Stimulated activated CD4-positive, alpha-beta T cell treated with anti-CD3 and anti-CD28 coated beads, Interleukin-2, amount 100 ng/mL, for 24 hours (primary cell): ENCODE measurements at regions not wholly inside any gene's neighbourhood (a gene's known extent, or its start where the extent isn't known, plus 50 kb on each side); places are given as distances from the start of the nearest gene placed in this dataset.

ENCODE experiments used
- DNase-seq, 2 donors: peaks; one replicate each; pipeline ENCODE4 v3.0.0-alpha.2; 2020

DNA sequence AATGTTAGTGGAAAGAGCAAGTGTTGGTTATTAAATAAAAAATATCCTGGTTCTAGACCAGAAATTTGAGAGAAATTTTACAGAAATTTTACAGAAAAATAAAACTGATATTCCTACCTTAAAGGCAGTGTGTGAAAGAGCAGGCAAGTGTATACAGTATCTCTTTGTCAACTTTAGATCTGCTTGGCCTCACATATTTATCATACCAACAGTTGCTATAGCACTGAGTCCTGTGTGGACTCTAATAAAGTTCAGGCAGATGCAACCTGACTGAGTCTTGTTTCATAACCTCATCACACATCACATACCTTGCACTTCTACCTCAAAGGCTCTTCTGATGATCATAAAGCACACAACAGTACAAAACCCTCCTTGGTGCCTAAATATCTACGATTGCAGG, 552.4 kb upstream of the PCDH15 start:
- DNase-seq, result no peak

DNA sequence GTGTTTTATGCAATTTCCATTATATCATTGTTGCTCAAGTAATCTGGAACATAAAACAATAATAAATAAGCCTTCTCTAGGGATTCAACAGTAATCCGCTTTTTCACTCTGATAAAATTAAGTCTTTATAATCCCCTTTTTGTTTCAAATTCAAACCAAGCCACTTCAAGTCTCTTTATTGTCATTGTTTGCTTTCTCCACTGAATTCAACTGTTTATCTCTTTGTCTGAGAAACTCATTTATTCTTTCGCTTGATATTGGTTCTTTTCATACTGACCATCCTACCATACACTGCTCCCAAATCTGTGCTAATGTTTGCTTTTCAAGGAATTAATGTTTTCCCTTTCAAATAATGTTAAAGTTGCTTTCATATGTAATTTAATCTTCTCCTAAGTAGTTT, 550.4 kb upstream of the PCDH15 start:
- no peak for DNase-seq

DNA sequence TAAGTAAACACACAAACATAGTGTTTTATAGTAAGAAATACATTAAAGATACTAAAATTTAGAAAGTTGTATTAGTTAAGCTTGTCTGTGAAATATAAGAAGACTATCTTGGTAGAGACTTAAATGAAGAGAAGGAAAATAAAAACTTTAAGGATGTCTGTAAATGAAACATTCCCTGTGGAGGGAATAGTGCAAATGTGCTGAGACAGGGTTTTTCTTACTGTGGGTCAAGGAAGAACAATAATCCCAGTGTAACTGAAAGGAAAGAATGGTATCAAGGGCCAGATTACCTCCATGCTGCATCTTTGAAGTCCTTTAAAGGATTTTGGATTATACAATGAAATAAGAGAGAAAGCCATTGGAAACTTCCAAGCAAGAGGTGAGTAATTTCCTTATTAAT, 547.5 kb upstream of the PCDH15 start:
- DNase-seq, result no peak

DNA sequence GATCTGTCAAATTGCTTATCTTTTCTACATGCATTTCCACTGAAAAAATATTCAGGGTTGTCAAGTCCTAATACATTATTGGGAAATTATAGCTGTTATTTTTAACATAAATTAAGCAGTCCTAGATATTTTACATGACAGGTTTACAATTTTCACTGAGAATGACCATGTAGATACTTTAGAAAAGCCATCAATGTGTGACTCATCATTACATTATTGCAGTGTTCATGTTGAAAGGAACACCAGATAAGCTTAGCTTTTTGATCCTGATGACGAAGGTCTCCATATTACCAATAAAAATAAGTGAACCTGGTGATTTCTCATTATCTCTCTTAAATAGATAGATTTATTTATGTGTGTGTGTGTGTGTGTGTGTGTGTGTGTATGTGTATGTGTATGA, 529.5 kb upstream of the PCDH15 start:
- DNase-seq, result no peak

DNA sequence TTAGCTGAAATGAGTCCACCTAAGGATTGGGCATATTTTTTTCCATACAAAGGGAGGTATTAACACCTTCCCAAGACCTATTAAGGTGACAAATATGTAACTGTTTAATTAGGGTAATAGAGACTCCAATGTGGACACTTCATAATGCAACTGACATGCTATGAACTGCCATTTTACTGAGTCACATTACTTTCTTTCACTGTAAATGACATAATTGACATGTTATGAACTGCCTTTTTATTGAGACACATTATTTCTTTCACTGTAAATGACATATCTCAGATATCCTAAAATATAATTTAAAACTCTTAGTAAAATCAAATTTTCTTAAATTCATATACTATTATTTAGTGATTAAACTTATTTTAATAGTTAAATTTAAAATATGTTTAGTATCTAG, 528.8 kb upstream of the PCDH15 start:
- no peak for DNase-seq

DNA sequence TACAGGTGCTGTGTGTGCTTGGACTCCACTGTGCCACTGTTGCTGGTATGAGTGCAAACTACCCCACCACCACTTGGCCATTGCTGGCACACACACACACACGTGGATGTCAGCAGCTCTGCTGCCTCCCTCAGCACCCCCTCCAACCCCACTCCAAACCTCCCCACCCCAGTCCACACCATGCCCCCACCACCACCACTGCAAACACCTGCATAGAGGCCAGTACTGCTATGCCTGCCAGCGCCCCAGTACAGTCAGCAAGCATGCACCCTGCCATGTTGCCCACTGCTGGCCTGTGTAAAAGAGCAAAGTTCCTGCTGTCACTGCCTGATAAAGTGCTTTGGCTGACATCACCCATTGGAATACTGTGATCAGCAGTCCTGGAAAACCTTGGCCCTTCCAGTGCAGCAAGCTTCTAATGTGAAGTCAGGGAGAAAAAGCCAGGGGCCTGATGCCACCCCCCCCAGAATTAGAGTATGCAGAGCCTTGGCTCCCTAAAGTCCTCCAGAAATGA, 519.2 kb upstream of the PCDH15 start:
- DNase-seq, result no peak

DNA sequence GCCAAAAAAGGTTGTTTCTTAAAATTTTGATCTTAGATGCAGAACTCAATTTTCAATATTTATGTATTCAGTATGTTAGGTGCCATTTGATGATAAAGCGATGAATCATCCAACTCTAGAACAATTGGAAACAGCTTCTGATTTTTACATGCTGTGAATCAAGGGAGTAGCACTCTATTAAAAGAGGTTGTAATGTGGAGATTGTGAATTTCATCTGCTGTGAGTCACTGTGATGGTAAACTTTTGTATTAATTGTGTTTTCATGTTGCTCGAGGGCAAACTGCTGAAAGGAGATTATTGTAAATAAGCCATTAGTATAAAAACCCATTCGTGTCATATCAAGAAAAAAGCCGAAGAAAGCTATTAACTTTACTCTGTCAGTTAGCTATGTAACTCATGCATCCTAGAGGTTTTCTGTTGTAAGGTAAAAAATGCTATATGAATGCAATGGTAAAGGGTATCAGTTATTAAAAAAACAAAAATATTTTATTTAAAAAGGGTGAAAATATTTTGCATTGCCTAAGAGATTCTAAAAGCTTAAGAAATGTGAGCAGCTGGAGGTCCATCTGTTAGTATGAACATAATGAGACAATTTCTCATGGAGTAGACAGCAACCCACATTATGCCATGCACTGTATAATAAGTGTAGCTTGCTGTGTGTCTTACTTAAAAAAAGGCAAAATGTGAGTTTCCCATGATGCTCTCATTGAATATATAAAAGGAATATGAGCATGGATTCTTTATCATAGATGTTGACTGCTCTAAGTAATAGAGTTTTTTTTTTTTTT, 511.0 kb upstream of the PCDH15 start:
- DNase-seq, result no peak

DNA sequence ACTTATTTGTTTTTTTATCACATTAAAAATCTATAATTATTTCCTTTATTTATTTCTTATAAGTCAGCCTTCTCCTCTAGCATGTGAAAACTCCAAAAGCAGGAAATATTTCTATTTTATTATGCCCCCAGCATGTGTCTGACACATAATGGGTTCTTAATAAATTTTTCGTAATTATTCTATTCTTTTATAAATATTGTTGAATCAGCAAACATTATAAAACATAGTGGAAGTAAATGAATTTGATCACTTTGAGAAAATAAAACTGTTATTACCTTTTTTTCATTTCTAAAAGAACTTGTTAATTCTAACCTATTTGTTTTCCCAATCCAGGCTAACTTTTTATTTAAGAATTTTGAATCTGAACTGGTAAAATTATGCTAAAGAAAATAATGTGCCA, 509.1 kb upstream of the PCDH15 start:
- DNase-seq, result no peak

DNA sequence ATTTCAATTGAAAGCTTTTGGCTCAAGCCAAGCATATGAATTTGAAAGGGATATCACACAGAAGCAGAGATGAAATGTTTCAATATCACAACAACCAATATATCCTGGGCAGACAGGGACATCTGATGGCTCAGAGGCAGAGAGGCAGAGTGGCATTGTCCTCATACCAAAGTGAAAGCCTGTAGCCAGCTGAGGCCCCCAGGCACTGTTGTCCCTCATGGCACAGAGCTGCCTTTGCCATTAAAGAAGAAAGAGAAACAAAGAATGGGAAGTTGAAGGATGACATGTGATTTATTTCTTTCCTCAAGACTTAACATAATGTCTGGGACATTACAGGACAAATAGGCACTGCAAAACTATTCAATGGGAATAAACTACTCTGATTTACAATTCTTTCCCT, 504.3 kb upstream of the PCDH15 start:
- no peak for DNase-seq

DNA sequence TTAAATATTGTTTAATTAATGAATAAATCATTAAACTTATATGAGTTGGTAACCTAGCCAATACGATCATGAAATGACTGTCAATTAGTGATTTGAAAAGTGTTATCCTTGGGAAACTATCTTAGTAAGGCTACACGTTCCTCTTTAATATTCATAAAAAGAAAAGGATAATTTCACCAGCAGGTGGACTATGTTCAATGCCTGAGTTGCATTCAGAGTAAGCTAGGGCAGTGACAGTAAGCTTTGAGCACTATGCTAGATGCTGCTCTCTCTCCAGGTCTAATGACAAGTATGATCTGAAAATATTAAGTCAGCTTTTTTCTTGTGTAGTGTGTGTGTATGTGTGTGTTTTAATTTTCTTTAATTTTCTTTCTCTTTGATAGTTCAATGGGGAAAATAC, 486.3 kb upstream of the PCDH15 start:
- DNase-seq, result no peak

DNA sequence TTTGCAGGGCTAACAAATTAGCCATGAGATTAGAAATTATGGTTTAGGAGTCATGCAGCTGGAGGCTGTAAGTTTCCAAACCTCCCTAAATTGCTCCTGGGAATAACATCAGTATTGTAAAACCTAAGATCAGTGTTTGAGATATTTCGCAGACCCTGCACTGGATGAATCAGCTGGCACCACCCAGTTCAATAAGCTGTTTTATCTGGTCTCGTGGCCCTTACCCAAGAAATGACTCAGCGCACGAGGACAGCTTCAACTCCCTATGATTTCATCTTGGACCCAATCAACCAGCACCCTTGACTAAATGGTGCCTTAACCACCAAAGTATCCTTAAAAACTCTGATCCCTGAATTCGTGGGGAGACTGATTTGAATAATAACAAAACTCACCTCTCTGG, 482.0 kb upstream of the PCDH15 start:
- DNase-seq, result no peak

DNA sequence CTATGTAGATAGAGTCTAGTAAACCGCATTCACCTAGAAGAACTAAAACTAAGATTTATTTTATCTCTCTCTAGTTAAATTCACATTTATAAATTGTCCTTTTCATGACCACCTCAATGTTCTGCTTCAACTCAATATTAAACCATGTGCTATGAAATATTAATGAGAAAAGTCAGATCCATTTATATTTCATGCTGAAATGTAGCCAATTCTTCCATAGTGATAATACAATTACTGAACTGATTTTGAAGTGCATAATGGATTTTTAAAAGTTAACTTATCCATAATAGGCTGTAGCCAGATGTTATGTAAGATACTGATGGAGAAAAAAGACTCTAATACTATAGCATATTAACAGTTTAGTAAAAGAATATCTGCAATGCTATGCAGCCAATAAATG, 479.7 kb upstream of the PCDH15 start:
- no peak for DNase-seq

DNA sequence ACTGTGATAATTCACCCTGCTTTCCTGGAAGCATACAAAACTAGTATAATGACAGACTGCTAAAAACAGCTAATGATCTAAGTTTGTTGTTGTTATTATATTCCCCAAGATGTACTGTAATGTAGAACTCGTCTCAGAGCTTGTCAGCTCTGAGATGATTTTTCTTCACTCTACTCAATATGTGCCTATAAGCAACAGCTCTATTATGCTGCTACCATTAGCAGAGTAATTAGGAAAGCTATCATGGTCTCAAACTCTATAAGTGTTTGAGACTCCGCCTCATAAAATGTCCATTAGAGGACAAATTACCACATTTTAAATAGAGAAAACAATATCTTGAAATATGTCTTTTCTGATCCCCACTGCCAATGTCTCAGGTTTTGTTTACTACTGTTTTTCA, 476.5 kb upstream of the PCDH15 start:
- no peak for DNase-seq

DNA sequence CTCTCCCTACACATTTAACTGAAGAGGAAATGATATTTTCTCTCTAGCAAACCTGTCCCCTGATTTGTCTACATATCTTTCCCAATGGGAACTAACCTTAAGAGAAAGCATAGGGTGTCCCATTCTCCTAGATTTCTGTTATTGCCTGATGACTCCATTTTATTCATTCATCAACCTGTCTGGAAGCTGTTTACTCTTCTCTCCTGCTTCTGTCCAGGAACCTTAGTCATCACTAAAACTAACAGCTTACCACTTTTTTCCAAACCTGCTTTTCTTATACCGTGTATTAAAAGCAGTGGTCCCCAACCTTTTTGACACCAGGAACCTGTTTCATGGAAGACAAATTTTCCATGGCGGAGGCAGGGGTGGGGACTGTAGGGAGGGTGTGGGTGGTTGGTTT, 473.3 kb upstream of the PCDH15 start:
- no peak for DNase-seq

DNA sequence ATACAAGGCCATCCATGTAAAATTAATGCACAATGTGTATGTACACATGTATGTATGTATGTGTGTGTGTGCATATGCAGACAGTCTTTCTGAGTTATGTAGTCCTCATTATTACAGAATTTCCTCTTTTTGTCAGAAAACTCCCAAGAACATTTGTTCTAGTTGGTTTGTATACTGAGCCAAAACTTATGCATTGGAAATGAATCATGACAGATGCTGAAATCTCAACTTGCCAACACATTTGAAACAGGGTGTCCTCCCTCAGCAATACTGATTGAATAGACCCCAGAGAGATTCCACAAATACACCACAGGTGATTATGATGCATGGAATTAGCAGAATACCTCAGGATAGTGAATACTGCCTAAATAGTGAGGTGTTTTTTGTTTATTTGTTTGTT, 472.9 kb upstream of the PCDH15 start:
- no peak for DNase-seq

DNA sequence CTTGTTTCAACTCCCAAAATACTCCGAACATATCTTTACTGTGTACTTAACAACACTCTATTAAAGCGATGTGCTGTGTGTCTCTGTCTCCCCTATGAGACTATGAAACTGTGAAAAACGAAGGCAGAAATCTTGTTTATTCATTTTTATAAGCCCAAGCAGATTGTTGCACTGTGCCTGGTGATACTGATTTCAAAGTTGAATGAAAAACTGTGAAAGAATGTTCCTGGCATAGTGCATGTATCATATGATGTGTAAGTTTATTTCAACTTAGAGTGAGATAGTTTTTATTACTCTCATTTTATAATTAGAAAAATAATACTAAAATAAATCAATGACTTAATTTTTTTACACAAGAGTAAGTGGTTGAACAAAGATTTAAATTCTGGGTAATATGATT, 471.9 kb upstream of the PCDH15 start:
- DNase-seq, result no peak

DNA sequence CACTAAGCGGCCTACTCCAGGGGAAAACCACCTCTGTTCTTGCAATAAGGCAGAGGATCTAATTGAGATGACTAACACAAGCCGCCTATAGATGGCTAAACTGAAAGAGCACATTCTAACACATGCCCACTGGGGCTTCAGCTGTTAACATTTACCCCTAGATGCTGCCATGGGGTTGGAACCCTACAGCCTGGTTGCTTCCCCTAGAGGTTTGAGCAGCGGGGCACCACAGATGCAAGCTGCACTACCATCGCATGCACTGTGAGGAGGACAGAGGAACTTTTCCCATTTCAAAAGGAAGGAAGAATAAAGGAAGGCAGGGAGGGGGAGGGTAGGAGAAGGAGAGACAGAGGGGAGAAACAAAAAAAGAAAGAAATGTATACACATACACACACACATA, 465.8 kb upstream of the PCDH15 start:
- no peak for DNase-seq

DNA sequence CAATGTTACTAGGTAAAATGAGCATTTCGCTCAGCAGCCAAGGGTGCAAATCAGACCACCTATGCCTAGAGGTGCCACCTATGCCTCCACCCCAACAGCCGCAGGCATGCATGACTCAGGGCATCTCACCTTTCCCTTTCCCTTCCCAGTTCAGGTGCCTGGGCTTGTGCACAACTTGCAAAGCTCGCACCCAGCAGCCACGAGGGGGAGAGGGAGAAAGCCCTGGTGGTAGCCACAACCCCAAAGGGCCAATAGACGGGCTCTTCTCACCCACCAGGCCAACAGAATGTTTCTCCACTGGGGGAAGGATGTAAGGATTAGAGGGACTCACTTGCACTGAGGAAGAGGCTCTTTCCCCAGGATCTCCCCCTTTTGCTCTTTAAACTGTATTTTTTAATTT, 462.3 kb upstream of the PCDH15 start:
- DNase-seq, result no peak

DNA sequence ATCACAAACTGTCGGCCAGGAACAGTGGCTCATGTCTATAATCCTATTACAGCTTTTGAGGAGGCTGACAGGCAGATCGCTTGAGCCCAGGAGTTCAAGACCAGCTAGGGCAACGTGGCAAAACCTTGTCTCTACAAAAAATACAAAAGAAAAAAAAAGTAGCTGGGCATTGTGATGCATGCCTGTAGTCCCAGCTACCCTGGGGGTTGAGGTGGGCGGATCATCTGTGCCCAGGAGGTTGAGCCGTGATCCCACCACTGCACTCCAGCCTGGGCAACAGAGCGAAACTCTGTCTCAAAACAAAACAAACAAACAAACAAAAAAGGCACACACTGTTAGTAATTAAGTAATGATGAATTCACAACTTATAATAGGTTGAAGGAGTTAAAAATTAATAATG, 441.5 kb upstream of the PCDH15 start:
- DNase-seq, result no peak

DNA sequence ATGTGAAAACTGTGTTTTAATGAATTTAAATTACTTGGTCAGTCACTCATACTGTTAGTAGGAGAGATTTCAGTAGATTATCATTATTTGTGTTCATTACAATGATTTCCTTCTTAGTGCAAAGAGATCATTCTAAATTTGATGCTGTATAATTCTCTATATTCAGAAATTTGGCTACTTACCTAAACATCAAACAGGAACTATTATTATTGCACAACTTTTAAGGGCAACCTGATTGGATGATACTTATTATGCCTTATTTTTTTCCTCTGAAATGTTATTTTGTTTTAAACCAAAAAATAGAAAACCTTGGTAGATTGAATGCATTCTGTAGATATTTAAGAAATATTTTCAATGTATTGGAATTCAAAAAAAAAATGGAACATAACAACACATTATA, 436.4 kb upstream of the PCDH15 start:
- no peak for DNase-seq

DNA sequence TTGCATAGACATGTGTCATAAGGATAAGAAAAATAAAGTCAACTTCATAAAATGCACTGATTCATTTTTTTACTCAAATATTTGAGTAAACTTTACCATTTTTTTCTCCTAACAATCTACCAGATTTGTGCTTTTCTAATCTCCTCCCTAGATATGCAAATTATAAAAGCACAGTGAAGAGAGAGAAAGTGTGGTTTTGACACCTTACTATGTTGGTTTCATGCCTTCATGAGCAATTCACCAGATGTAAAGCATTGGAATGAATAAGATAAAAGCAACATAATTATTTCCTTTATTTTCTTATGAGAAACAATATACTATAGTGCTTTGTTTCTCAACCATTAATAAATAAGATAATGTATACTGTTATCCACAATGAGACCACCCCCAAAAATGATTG, 432.5 kb upstream of the PCDH15 start:
- DNase-seq, result no peak

DNA sequence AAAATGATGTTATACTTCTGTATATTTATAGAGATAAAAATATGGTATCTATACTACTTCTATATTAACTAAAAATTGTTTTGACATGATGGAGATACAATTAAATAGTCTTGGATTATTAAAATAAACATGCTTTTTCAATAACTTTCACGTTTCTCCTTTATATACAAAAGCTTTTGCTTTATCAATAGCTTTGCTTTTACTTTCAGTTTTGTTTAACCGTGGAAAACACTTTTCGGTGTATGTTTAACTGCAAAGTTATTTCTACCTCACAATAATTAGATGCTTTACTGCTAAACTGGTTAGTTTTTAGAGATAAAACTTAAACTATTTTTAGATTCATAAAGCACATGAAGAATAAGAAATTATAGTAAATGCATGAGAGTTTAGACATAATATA, 432.1 kb upstream of the PCDH15 start:
- no peak for DNase-seq

DNA sequence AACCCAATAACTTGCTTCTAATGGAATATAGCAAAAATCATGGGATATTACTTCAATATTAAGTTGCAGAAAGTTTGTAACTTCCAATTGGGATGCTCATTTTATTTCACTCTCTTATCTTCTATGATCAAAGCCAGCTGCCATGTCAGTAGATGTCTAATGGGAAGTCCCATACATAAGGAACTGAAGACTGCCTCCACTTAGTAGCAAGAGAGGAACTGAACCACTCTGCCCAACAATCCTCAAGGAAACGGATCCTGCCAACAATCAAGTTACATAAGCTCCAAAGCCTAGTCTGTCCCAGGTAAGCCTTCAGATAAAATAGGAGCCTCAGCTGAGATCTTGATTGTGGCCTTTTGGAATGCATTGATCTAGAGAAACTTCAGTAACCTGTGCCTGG, 431.5 kb upstream of the PCDH15 start:
- no peak for DNase-seq

DNA sequence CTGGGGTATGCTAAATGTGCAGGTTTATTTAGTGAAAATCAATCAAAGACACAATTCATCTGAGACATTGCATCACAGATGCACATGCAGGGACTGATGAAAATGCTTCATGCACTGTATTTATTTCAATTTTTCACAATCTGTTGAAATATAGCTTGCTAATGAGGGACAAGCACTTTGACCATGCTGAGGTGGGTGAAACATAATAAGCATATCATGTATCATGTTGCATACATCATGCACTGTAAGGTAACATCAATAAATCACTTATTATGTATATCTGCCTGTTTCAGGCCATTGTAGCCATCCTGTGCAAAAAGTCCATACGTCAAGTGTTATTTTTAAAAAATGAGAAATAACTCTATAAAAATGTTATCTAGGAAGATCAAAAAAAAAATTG, 426.9 kb upstream of the PCDH15 start:
- no peak for DNase-seq

DNA sequence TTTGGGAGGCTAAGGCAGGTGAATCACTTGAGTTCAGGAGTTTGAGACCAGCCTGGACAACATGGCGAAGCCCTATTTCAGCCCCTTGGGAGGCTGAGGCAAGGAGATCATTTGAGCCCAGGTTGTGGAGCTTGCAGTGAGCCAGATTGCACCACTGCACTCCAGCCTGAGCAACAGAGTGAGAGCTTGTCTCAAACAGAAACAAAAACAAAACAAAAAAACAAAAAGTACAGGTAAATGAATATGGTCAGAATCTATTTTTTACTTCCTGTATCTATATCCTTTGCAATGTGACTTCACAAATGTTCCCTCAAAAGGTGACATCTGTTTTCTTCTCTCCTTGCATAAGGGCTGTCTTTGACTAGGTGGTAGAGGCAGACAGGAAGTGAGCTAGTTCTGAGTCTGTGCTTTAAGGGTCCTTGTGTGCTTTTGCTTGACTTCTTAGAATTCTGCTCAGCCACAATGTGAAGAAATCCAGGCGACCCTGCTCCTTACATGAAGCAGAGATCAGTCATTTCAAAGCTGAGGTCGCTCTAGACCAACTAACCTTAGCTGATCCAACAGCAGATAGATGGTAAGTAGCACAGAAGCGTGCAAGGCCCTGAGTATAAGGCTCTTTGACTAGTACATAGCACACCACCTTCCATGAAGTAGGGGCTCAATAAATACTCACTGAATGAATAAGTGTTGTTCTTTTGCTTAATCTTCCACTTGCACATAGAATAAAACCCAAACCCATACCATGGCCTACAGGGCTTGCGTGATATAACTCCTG, 423.2 kb upstream of the PCDH15 start:
- DNase-seq, result no peak
